Ishikawa (cell line): ENCODE measurements at regions not wholly inside any gene's neighbourhood (a gene's known extent, or its start where the extent isn't known, plus 50 kb on each side); places are given as distances from the start of the nearest gene placed in this dataset.

Source experiments
- CEBPB ChIP-seq: IDR thresholded peaks from 2 replicates; pipeline ENCODE4 v1.6.1; 2012
- CREB1 ChIP-seq: IDR thresholded peaks from 2 replicates; pipeline ENCODE4 v1.6.1; 2012; ENCODE audit warnings: low read depth
- EGR1 ChIP-seq: IDR thresholded peaks from 2 replicates; pipeline ENCODE4 v1.6.1; 2012
- EP300 ChIP-seq: IDR thresholded peaks from 2 replicates; pipeline ENCODE4 v1.6.1; 2012; ENCODE audit warnings: borderline replicate concordance
- FOXM1 ChIP-seq: IDR thresholded peaks from 2 replicates; pipeline ENCODE4 v1.6.1; 2012; ENCODE audit warnings: low read depth, borderline replicate concordance
- MAX ChIP-seq: IDR thresholded peaks from 2 replicates; pipeline ENCODE4 v1.6.1; 2012
- NFIC ChIP-seq: IDR thresholded peaks from 2 replicates; pipeline ENCODE4 v1.6.1; 2012
- RAD21 ChIP-seq: IDR thresholded peaks from 2 replicates; pipeline ENCODE4 v1.6.1; 2012; ENCODE audit warnings: low read depth
- REST ChIP-seq: IDR thresholded peaks from 2 replicates; pipeline ENCODE4 v1.6.1; 2012; ENCODE audit warnings: low read depth, mild to moderate bottlenecking
- TAF1 ChIP-seq: IDR thresholded peaks from 2 replicates; pipeline ENCODE4 v1.6.1; 2012; ENCODE audit warnings: low read depth, mild to moderate bottlenecking
- TCF12 ChIP-seq: IDR thresholded peaks from 2 replicates; pipeline ENCODE4 v1.6.1; 2012; ENCODE audit warnings: low read depth
- TEAD4 ChIP-seq: IDR thresholded peaks from 2 replicates; pipeline ENCODE4 v1.6.1; 2012
- USF1 ChIP-seq: IDR thresholded peaks from 2 replicates; pipeline ENCODE4 v1.6.1; 2012
- YY1 ChIP-seq: IDR thresholded peaks from 2 replicates; pipeline ENCODE4 v1.6.1; 2012; ENCODE audit warnings: low read depth
- ZBTB7A ChIP-seq: IDR thresholded peaks from 2 replicates; pipeline ENCODE4 v1.6.1; 2012; ENCODE audit warnings: low read depth

GRCh38 chr18:41099451-41099850 is 855.6 kb upstream of the PIK3C3 start:
- TF ChIP-seq CEBPB (no peak), ZBTB7A (no peak)

GRCh38 chr18:41096504-41096903 is 858.5 kb upstream of the PIK3C3 start:
- no peak for TF ChIP-seq EGR1
- no peak; the same call in 1 of the 2 replicates for TF ChIP-seq RAD21
- no peak for TF ChIP-seq TAF1
- no peak for TF ChIP-seq ZBTB7A
- TF ChIP-seq TEAD4, result no peak
- no peak for TF ChIP-seq CREB1
- TF ChIP-seq TCF12, result no peak

- TF ChIP-seq FOXM1 (no peak), CEBPB (no peak), CREB1 (no peak), TEAD4 (no peak), EP300 (no peak), NFIC (no peak), USF1 (no peak), REST (no peak), YY1 (no peak), TAF1 (no peak), MAX (no peak), EGR1 (no peak), ZBTB7A (no peak)
These were observed 878.0 kb upstream of the PIK3C3 start for GRCh38 chr18:41077076-41077475.

GRCh38 chr18:41075212-41075611 is 879.8 kb upstream of the PIK3C3 start:
- TF ChIP-seq ZBTB7A (no peak), CREB1 (no peak), TEAD4 (no peak), TAF1 (no peak), TCF12 (no peak), RAD21 (no peak)

GRCh38 chr18:41073372-41073954 is 881.6 kb upstream of the PIK3C3 start:
- TF ChIP-seq MAX, result no peak
- TF ChIP-seq TAF1, result no peak
- TF ChIP-seq RAD21, result no peak
- no peak for TF ChIP-seq FOXM1
- no peak for TF ChIP-seq USF1
- TF ChIP-seq CREB1, result no peak
- TF ChIP-seq EP300, result no peak
- no peak for TF ChIP-seq TEAD4
- TF ChIP-seq ZBTB7A, result no peak
- no peak for TF ChIP-seq EGR1
- TF ChIP-seq REST, result no peak
- TF ChIP-seq YY1, result no peak
- no peak for TF ChIP-seq CEBPB
- TF ChIP-seq NFIC, result no peak
- TF ChIP-seq TCF12, result no peak

- TF ChIP-seq TCF12 (no peak), USF1 (no peak), CREB1 (no peak), CEBPB (no peak), FOXM1 (no peak), MAX (no peak), EP300 (no peak), TEAD4 (no peak), ZBTB7A (no peak), YY1 (no peak), TAF1 (no peak)
These were observed 882.1 kb upstream of the PIK3C3 start for GRCh38 chr18:41072946-41073345.
